SK-N-SH treated with all-trans-retinoic acid at 6 μM for 48 hours (cell line): ENCODE measurements at regions not wholly inside any gene's neighbourhood (a gene's known extent, or its start where the extent isn't known, plus 50 kb on each side); places are given as distances from the start of the nearest gene placed in this dataset.
"Not testable (repeated sequence)": the region's sequence is repeated elsewhere in the genome, so short reads cannot be mapped to it uniquely, and the experiment has no call there.

Experiments
- ATAC-seq: fragments of 200-7000 bp; cut with Tn5 transposase; 3 replicates; pipeline ENCODE4 v1.9.1; 2020; ENCODE audit warnings: mild to moderate bottlenecking, moderate library complexity
- ARNTL ChIP-seq: fragments of 450-650 bp; formaldehyde crosslinking; IDR thresholded peaks from 2 replicates; pipeline ENCODE4 v1.5.0; 2020; ENCODE audit warnings: low read depth, mild to moderate bottlenecking, moderate library complexity, borderline replicate concordance
- BACH2 ChIP-seq: fragments of 250-450 bp; sonication (Bioruptor Pico); IDR thresholded peaks from 2 replicates; pipeline ENCODE4 v1.9.0; 2021; ENCODE audit warnings: mild to moderate bottlenecking, borderline replicate concordance
- CSDC2 ChIP-seq: fragments of 250-450 bp; sonication (Bioruptor Pico); IDR thresholded peaks from 2 replicates; pipeline ENCODE4 v1.5.0; 2020; ENCODE audit warnings: mild to moderate bottlenecking, moderate library complexity
- CSRNP3 ChIP-seq: fragments of 250-450 bp; sonication (Bioruptor Pico); IDR thresholded peaks from 2 replicates; pipeline ENCODE4 v1.5.1; 2021; ENCODE audit warnings: mild to moderate bottlenecking, moderate library complexity
- ESRRG ChIP-seq: fragments of 250-450 bp; sonication (Bioruptor Pico); IDR thresholded peaks from 2 replicates; pipeline ENCODE4 v1.6.1; 2021; ENCODE audit warnings: mild to moderate bottlenecking
- GLIS3 ChIP-seq: fragments of 250-450 bp; sonication (Bioruptor Pico); IDR thresholded peaks from 2 replicates; pipeline ENCODE4 v1.5.0; 2020; ENCODE audit warnings: mild to moderate bottlenecking, moderate library complexity
- ISL1 ChIP-seq: fragments of 250-450 bp; sonication (Bioruptor Pico); IDR thresholded peaks from 2 replicates; pipeline ENCODE4 v2.1.2; 2022; ENCODE audit warnings: mild to moderate bottlenecking, moderate library complexity
- OSR1 ChIP-seq: fragments of 250-450 bp; sonication (Bioruptor Pico); IDR thresholded peaks from 2 replicates; pipeline ENCODE4 v1.8.0; 2022; ENCODE audit warnings: moderate library complexity, mild to moderate bottlenecking, inconsistent platforms
- POU6F1 ChIP-seq: fragments of 250-450 bp; sonication (Bioruptor Pico); IDR thresholded peaks from 2 replicates; pipeline ENCODE4 v1.8.0; 2021; ENCODE audit warnings: low read depth, mild to moderate bottlenecking, moderate library complexity, borderline replicate concordance
- PPARA ChIP-seq: fragments of 250-450 bp; sonication (Bioruptor Pico); IDR thresholded peaks from 2 replicates; pipeline ENCODE4 v1.5.0; 2020; ENCODE audit warnings: mild to moderate bottlenecking, borderline replicate concordance
- RARB ChIP-seq: fragments of 250-450 bp; sonication (Bioruptor Pico); IDR thresholded peaks from 2 replicates; pipeline ENCODE4 v1.8.0; 2021; ENCODE audit warnings: mild to moderate bottlenecking, moderate library complexity
- SNAI2 ChIP-seq: fragments of 250-450 bp; sonication (Bioruptor Pico); IDR thresholded peaks from 2 replicates; pipeline ENCODE4 v1.5.0; 2020; ENCODE audit warnings: mild to moderate bottlenecking, moderate library complexity
- TCF4 ChIP-seq: fragments of 250-450 bp; sonication (Bioruptor Pico); IDR thresholded peaks from 2 replicates; pipeline ENCODE4 v1.8.0; 2021; ENCODE audit warnings: mild to moderate bottlenecking, moderate library complexity, borderline replicate concordance
- TOX ChIP-seq: fragments of 250-450 bp; sonication (Bioruptor Pico); IDR thresholded peaks from 2 replicates; pipeline ENCODE4 v1.8.0; 2021; ENCODE audit warnings: mild to moderate bottlenecking, moderate library complexity, borderline replicate concordance
- TSHZ2 ChIP-seq: fragments of 250-450 bp; sonication (Bioruptor Pico); IDR thresholded peaks from 2 replicates; pipeline ENCODE4 v1.5.0; 2020; ENCODE audit warnings: mild to moderate bottlenecking, moderate library complexity
- ZC3H10 ChIP-seq: fragments of 250-450 bp; sonication (Bioruptor Pico); IDR thresholded peaks from 2 replicates; pipeline ENCODE4 v1.5.1; 2021; ENCODE audit warnings: mild to moderate bottlenecking, moderate library complexity
- ZFP3 ChIP-seq: fragments of 250-450 bp; sonication (Bioruptor Pico); IDR thresholded peaks from 2 replicates; pipeline ENCODE4 v1.5.0; 2020; ENCODE audit warnings: mild to moderate bottlenecking, moderate library complexity
- ZFP30 ChIP-seq: fragments of 450-650 bp; formaldehyde crosslinking; IDR thresholded peaks from 2 replicates; pipeline ENCODE4 v1.5.0; 2022; ENCODE audit warnings: mild to moderate bottlenecking, moderate library complexity
- ZNF565 ChIP-seq: fragments of 450-650 bp; formaldehyde crosslinking; conservative IDR thresholded peaks from 2 replicates; pipeline ENCODE4 v1.5.0; 2020; ENCODE audit warnings: low read depth, mild to moderate bottlenecking, moderate library complexity
- ZNF70 ChIP-seq: fragments of 450-650 bp; formaldehyde crosslinking; IDR thresholded peaks from 2 replicates; pipeline ENCODE4 v1.5.0; 2020; ENCODE audit warnings: mild to moderate bottlenecking, moderate library complexity
- ZNF8 ChIP-seq: fragments of 450-650 bp; formaldehyde crosslinking; IDR thresholded peaks from 2 replicates; pipeline ENCODE4 v1.5.0; 2020; ENCODE audit warnings: mild to moderate bottlenecking, moderate library complexity
- TF ChIP-seq, protein P1 (sequence below): fragments of 250-450 bp; sonication (Bioruptor Pico); IDR thresholded peaks from 2 replicates; pipeline ENCODE4 v1.5.1; 2020; ENCODE audit warnings: low read depth, mild to moderate bottlenecking, moderate library complexity

DNA sequence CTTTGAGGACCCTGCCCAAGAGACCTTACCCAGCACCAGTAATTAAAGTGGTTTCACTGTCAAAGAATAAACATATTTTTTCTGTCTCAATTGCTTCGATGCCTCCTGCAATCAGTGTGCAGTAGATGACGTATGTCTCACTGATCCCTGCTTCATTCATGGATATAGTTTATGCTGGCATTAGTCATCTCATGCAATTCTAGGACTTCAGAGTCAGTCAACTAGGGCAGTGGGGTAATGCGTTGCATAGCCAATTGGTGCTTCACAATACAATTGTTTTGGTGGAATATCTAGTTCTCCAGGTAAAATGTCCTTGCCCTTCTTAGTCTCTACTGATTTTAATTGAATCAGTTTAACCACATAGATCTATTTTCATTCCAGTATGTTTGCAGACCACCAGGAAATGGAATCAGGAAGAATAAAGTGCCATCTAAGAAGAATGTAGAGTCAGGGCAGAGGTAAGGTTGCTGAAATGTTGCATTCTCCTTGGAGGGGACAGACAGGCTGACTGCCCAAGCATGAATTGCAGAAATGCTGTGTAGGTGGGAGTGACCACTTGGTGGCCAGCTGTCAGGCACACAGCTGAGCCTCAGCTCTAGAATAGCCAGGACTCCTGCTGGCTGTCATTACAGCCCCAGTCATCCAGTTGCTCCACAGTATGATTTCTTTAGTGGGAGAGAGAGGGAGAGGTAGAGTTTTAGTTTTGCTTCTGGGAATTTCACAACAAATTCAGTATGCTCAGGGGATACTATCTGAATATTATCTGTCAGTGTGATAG lies 73.5 kb upstream of the MEGF10 start:
- TF ChIP-seq ZFP3 (no peak), SNAI2 (CRISPR knock-in tag) (no peak), CSRNP3 (CRISPR knock-in tag) (no peak), ZNF8 (CRISPR knock-in tag) (no peak), GLIS3 (CRISPR knock-in tag) (no peak), BACH2 (CRISPR knock-in tag) (no peak), ARNTL (CRISPR knock-in tag) (no peak), TOX (CRISPR knock-in tag) (no peak), OSR1 (CRISPR knock-in tag) (no peak), TCF4 (CRISPR knock-in tag) (no peak), ESRRG (CRISPR knock-in tag) (no peak), RARB (no peak), ZC3H10 (CRISPR knock-in tag) (no peak), CSDC2 (CRISPR knock-in tag) (no peak), ZFP30 (CRISPR knock-in tag) (no peak), ISL1 (CRISPR knock-in tag) (no peak), PPARA (CRISPR knock-in tag) (no peak), ZNF565 (CRISPR knock-in tag) (no peak)
- no peak for ATAC-seq

DNA sequence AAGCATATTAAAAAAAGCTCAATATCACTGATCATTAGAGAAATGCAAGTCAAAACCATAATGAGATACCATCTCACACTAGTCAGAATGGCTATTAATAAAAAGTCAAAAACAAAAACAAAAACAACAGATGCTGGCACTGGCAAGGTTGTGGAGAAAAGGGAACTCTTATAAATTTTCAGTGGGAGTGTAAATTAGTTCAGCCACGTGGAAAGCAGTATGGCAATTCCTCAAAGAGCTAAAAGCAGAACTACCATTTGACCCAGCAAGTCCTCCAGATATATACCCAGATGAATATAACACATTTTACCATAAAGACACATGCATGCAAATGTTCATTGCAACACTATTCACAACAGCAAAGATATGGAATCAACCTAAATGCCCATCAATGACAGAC lies 68.7 kb upstream of the MEGF10 start:
- not testable (repeated sequence) for ATAC-seq

DNA sequence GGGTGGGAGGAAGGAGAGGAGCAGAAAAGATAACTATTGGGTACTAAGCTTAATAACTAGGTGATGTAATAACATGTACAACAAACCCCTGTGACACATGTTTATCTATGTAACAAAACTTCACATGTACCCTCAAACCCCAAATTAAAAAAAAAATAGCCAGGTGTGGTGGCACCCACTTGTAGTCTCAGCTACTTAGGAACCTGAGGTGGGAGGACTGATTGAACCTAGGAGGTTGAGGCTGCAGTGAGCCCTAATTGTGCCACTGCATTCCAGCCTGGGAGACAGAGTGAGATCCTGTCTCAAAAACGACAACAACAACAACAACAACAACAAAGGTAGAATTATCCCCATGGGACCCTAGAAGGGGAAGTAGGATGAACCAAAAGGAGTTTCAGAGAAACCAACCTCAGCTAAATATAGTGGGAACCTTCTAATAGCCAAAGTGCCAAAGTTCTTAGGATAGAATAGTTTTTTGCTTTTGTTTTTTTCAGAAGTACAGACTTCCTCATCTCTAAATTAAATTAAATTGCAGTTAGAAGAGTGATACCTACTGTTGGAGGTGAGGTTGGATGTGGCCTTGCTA lies 67.9 kb upstream of the MEGF10 start:
- not testable (repeated sequence) for ATAC-seq

GRCh38 chr5:127223256-127223974 lies 67.2 kb upstream of the MEGF10 start:
- TF ChIP-seq, protein P1, sequence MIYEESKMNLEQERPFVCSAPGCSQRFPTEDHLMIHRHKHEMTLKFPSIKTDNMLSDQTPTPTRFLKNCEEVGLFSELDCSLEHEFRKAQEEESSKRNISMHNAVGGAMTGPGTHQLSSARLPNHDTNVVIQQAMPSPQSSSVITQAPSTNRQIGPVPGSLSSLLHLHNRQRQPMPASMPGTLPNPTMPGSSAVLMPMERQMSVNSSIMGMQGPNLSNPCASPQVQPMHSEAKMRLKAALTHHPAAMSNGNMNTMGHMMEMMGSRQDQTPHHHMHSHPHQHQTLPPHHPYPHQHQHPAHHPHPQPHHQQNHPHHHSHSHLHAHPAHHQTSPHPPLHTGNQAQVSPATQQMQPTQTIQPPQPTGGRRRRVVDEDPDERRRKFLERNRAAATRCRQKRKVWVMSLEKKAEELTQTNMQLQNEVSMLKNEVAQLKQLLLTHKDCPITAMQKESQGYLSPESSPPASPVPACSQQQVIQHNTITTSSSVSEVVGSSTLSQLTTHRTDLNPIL = no peak
- TF ChIP-seq ZC3H10 (CRISPR knock-in tag) = no peak
- no peak for TF ChIP-seq TCF4 (CRISPR knock-in tag)
- TF ChIP-seq RARB = no peak
- TF ChIP-seq ZFP3 = no peak
- TF ChIP-seq ZFP30 (CRISPR knock-in tag) = no peak
- TF ChIP-seq, all 23 proteins: peak for 0
- no peak for ATAC-seq

DNA sequence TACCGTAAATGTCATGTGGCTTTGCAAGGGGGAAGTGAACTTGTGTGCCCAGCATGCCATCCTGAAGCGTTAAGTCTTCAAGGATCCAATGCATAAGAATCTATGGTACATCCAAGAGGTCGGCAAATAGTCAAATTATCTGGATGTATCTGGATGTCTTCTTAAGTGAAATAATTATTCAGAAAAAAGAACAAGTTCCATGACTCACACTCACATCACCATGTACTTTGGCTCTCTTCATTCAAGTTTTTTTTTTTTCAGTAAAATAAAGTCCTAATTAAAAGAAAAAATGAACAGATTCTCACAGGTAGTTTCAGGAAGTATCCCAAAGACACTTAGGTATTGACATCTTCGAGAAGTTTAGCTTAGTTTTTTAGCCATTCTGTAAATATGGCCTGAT lies 62.7 kb upstream of the MEGF10 start:
- ATAC-seq = no peak

More for the DNA sequence above, 62.7 kb upstream of the MEGF10 start:
- TF ChIP-seq ZNF70 (CRISPR knock-in tag) = no peak
- no peak for TF ChIP-seq GLIS3 (CRISPR knock-in tag)
- TF ChIP-seq TOX (CRISPR knock-in tag) = no peak
- no peak for TF ChIP-seq POU6F1 (CRISPR knock-in tag)
- TF ChIP-seq PPARA (CRISPR knock-in tag) = no peak
- no peak for TF ChIP-seq SNAI2 (CRISPR knock-in tag)
- TF ChIP-seq TSHZ2 (CRISPR knock-in tag) = no peak
- no peak for TF ChIP-seq CSDC2 (CRISPR knock-in tag)
- no peak for TF ChIP-seq BACH2 (CRISPR knock-in tag)
- no peak for TF ChIP-seq TCF4 (CRISPR knock-in tag)
- TF ChIP-seq, protein P1 = no peak
- TF ChIP-seq ZNF565 (CRISPR knock-in tag) = no peak
- TF ChIP-seq ZC3H10 (CRISPR knock-in tag) = no peak
- TF ChIP-seq RARB = no peak
- TF ChIP-seq OSR1 (CRISPR knock-in tag) = no peak
- no peak for TF ChIP-seq ZFP30 (CRISPR knock-in tag)
- TF ChIP-seq ARNTL (CRISPR knock-in tag) = no peak
- no peak for TF ChIP-seq ISL1 (CRISPR knock-in tag)
